ENCODE measurements at regions not wholly inside any gene's neighbourhood (a gene's known extent, or its start where the extent isn't known, plus 50 kb on each side); places are given as distances from the start of the nearest gene placed in this dataset.

- no peak for TF ChIP-seq CTCF (IDR thresholded peaks at IDR 0.05 in 8 of 11, conservative IDR thresholded peaks at IDR 0.05 in 3 of 11)
- TF ChIP-seq POLR2AphosphoS5 (IDR thresholded peaks at IDR 0.05): no peak
Observed at GRCh38 chrX:74246524-74246923, 57.5 kb upstream of the ZCCHC13 start.
